ENCODE measurements at regions not wholly inside any gene's neighbourhood (a gene's known extent, or its start where the extent isn't known, plus 50 kb on each side); places are given as distances from the start of the nearest gene placed in this dataset.
A peak's percentile ranks its signal among the peaks of the same experiment; 100 is the strongest.
"Not testable (repeated sequence)": the region's sequence is repeated elsewhere in the genome, so short reads cannot be mapped to it uniquely, and the experiment has no call there.

DNA sequence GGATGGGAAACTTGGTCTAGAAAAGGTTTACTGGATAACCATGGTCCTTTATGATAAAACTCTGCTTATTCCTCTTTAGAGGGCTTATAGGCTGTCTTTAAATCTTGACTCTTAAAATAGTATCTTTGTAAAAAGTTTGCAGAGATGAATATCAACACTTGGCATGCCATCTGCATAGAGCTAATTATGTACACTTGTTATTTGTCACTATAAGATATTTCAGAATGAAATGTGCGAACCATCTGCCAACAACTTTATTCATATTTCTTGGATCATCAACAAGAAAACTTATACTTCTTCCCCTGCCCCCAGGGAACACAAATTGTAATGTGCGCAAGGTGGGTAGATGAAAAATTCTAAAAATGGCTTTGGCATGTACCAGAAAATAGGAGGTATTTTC is 653.0 kb upstream of the CHAC2 start:
- no peak for DNase-seq (ENCODE audit: low read depth)

DNA sequence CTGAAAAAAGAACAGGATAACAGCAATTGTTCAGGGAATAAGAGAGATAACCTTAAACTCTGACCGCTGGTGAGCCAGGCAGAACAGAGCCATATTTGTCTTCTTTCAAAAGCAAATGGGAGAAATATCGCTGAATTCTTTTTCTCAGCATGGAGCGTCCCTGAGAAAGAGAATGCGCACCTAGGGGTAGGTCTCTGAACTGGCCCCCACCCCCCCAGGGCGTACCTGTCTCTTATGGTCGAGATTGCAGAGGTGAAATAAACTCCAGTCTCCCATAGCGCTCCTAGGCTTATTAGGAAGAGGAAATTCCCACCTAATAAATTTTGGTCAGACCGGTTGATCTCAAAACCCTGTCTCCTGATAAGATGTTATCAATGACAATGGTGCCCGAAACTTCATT is 655.2 kb upstream of the CHAC2 start:
- DNase-seq (ENCODE audit: low read depth), result not testable (repeated sequence)

DNA sequence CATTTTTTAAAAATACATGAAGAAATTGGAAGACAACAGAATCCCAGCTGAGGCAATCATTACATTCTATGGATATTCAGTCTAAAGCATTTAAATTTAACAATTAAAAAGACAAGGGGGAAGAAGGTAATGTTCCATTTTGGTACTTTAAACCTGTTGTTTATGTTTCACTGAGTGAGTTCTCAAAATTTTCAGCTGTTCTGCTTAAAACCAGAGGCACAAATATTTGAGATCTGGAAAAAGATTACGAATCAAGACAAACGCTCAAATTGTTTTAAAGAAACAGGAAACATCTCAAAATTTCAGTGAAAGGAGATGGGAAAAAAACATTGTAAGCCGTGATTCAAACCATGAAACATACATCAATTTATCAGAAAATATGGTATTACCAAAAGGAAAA is 656.2 kb upstream of the CHAC2 start:
- no peak for DNase-seq (ENCODE audit: low read depth)

DNA sequence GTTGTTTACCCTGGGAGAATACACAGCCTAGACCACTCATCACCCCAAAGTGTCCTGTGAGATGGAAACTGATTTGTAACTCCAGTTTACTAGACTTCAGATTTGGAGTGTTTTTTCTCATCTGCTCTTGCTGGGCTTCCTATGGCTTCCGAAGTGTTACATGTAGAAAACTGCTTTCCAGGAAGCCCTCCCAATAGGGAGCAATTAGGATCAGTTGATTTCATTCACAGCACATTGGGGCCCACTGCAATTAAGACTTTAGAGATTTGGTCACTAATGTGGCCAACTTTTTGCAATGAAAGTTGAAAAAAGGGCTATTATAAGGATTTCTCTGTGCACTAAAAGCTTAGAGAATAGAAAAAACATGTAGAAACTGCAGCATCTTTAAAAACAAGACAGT is 656.6 kb upstream of the CHAC2 start:
- DNase-seq (ENCODE audit: low read depth), result no peak

DNA sequence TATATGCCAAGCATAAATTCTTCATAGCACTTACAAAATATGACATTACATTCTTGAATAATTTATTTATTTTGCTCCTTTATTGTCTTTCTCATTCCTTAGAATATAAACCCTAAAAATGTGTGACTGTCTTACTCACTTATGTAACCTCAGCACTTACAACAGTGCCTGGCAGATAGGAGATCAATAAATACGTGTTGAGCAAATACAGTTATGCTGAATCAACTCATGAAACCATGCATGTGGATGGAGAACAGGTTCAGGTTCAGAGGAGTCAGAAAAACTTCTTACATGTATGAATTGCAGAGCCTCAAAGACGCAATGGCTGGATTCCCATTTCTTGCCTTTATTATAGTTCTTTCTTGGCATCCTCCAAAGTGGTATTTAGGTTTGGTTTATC is 659.4 kb upstream of the CHAC2 start:
- DNase-seq (ENCODE audit: low read depth), result no peak

DNA sequence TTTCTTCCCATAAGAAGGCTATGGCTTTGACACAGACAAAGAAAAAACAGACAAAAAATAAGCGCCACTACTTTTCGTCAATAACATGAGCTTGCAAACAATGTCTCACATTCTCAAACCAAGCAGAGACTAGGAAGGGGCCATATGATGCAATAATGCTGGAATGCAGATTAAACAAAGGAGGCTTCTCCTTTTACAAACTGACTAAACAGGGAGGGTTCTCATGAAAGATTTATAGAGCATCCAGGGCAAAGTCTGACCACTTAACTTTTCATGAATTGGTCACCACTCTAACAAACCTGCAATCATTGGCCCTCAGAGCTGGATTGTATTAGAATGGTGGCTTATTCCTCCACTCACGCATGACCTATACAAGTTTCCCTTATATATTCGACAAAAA is 663.3 kb upstream of the CHAC2 start:
- peak; percentile 60 for DNase-seq (ENCODE audit: low read depth)

DNA sequence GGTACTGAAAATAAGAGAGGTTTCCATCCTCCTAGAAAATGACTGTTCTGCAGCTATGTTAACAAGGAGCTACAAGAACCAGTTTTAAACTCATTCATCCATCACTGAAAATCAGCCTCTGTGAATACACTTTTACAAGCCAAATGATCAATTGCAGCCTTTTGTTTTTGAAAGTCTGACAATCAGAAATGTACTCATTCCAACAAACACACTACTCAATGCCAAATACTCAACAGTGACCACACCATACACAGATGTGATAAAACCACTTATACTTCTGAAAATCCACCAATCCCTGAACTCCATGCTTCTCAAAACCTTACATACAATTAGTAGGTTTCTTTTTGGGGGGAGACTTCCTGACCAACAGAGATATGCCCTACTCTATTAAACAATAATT is 663.9 kb upstream of the CHAC2 start:
- no peak for DNase-seq (ENCODE audit: low read depth)

DNA sequence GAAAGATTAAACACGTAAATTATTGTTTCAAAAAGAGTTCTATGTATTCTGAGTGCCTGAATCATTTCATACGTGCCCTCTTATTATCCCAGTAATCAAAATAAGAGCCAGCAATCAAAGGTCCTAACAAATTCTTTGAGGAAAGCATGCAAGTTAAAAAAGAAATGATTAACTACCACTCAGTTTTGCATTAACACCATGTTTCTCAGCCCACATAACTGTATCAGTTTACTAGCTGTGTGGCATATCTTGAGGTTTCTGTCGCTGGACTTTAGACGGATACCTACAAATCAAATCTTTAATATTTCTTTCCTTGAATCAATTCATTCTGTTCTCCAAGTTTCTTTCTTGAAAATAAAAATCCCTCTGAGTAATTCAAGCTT is 668.9 kb upstream of the CHAC2 start:
- no peak for DNase-seq (ENCODE audit: low read depth)

DNA sequence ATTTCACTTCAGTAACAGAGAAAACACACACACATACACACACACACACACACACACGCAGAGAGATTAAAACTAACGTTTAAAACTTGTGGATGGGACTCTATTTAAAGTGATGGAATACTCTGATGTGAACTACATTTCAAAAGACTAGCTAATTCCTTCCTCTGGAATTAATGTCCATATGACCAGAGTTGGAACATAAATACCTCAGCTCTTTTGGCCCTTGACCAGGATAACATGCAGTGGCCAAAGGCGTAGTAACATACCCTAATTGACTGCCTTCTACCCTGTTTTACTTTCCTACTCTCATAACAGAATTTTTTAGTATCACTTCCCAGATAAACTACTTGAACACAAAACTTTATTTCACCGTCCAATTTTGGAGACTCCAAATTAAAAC is 671.3 kb upstream of the CHAC2 start:
- no peak for DNase-seq (ENCODE audit: low read depth)

DNA sequence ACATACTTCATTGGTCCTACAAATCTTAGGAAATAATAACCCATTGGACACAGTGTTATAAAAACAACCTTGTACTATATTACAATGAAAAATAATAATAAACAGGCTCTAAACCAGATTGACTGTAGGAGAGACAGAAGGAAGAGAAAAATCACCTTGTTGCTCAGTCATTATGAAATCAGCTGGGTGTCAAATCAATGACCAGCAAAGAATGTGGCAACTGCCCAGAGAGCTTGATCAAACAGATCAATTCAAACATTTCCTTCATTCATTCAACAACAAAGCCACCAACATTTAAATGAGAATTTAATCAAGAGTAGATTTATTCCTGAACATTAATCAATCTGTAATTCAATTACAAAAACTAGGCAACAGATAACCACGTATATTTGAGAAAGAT is 671.9 kb upstream of the CHAC2 start:
- DNase-seq (ENCODE audit: low read depth), result no peak

DNA sequence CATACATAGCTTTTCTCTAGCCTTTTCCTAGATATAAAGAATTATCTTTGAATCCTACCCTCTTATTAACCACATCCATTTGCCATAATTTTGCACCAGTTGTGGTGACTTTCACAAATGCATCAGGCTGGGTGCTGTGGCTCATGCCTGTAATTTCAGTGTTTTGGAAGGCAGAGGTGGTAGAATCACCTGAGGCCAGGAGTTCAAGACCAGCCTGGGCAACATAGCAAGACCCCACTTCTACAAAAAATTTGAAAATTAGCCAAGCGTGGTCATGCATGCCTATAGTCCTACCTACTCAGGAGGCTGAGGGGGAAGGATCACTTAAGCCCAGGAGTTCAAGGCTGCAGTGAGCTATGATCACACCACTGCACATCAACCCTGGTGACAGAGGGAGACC is 672.4 kb upstream of the CHAC2 start:
- no peak for DNase-seq (ENCODE audit: low read depth)

DNA sequence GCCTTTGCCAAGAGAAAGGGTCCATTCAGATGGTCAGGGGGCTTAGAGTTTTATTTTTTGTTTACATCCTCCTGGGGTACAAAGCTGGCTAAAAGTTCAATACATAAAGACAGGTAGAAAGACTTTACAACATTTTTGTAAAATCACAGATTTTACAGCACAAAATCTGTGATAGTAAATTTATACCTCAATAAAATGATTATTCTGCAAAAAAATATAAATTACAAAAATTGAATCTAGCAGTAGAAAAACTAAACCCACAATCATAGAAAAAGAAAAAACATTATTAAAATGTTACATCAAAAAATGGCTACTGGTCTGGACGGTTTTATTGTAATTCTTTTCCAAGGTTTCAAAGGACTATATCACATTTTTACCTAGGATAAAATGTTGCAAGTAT is 674.2 kb upstream of the CHAC2 start:
- DNase-seq (ENCODE audit: low read depth), result no peak

DNA sequence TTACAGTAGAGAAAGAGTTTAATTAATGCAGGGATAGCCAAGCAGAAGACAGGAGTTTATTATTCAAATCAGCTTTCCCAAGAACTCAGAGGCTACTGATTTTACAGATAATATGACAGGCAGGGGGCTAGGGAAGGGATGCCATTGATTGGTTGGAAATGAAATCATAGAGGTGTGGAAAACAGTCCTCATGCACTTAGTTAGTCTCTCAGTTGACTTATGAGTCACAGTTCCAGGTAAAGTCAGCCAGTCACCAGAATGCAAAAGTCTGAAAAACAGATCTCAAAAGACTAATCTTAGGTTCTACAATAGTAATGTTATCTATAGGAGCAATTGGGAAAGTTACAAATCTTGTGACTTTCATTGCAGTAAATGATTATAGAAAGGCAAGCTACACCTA is 676.4 kb upstream of the CHAC2 start:
- no peak for DNase-seq (ENCODE audit: low read depth)

DNA sequence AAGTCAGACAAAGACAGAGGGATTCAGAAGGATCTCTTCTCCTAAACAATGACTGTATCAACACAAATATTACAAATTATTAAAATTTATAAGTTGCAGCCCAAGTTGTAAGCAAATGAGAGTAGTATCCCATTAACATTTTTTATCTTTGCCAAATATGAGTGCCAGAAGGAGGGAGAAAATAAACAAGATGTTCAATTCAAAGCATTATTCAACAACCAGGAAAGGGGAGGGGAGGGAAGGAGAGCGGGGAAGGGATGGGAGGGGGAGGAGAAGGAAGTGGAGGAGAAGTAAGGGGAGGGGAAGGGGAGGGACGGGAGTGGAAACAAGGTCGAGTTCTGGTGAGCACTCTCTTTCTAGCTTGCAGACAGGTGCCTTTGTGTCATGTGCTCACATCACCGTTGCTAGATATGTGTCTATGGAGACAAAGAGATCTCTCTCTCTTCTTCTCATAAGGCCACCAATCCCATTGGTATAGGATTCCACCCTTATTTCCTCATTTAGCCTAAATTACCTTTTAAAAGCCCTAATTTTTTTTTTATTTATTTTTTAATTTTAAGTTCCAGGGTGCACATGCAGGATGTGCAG is 679.6 kb upstream of the CHAC2 start:
- DNase-seq (ENCODE audit: low read depth), result no peak

DNA sequence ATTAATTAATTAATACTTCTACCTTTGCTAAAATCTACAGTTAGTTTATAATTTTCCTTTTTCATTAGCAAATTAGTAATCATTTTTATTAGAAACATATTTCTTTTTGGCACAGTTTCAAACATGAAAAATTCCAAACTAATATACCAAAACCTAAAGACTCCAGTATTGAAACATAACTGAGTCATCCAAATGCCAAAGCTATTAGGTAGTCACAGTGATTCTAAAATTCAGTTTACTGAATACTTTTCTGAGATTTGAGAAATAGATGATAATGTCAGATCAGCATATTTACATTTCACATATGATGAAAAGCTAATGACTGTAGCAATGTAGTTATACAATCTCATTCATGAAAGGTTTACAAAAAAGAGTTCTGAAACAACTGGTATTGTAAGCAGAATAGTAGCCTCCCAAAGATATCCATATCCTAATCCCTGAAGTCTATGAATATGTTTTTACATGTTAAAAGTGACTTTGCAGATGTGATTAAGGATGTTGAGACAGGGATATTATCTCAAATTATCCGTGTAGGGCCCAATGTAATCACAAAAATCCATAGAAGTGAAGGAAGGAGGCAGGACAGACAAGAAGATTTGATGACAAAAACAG is 680.2 kb upstream of the CHAC2 start:
- DNase-seq (ENCODE audit: low read depth), result peak; percentile 59

DNA sequence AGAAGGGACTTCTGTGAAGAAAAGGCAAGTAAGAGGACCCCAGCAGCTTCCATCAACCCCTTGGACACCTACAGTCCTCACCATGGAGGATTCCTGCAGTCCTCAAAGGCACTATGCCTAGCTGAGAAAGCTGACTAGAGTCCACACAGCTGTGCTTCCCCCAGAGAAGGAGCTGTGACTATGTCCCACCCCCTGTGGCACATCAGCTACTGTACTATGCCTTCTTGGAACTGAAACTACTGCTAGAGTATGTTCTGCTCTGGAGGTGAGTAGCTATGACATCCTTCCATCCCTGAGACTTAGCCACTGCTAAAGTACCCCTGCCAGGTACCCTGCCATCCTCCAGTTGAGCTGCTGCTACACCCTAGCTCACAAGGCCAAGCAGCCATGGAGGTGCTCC is 690.2 kb upstream of the CHAC2 start:
- DNase-seq (ENCODE audit: low read depth), result no peak

DNA sequence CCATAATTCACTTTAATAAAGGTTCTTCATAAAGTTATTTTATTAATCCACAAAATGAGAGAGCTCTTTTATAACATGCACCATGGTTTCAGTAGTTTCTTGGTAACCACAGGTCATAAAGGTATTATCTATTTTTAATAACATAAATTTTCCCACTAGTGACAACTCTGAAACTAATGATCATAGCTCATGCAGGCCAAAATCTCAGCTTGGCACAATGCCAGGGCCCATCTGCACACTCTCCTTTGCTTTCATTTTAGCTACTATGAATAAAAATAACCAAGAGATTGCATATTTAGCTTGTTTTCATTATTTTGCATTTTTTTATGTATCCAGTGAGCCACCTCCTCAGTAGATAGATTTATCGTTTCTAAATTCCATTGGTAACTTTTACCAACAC is 691.8 kb upstream of the CHAC2 start:
- DNase-seq (ENCODE audit: low read depth), result no peak

DNA sequence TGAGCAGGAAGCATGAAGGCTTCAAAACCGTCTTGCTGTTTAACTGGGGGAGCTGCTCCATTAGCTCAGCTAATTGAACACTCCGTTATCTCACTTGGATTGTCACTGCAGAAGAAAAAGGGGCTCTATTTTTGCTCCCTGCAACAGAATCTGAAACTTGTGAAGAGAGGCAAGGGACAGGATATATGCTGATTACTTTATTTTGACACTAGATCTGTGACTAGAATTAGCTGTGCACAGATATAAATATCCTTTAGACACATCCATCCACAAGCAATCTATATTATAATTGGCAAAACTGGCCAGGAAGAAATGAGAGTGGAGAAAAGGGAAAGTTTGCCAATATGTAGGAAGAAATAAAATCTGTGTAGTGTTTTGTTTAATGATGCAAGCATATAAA is 700.1 kb upstream of the CHAC2 start:
- no peak for DNase-seq (ENCODE audit: low read depth)

DNA sequence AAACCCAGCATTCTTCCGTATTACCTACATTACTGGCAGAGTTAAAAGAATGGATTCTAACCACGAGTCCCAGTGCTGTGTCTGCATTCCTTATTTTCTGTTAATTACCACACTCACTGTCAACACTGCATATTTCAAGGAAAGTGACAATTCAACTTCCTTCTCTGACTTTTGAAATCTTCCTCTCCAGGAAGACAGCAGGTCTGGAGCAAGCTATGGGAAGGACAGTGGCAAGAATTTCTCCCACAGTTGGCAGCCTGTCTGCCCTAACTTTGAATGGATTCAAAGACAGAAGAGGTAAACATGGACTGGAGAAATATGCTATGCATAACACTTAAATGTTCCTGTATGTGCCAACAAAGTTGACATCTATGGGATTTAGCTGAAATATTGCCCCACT is 700.5 kb upstream of the CHAC2 start:
- no peak for DNase-seq (ENCODE audit: low read depth)

DNA sequence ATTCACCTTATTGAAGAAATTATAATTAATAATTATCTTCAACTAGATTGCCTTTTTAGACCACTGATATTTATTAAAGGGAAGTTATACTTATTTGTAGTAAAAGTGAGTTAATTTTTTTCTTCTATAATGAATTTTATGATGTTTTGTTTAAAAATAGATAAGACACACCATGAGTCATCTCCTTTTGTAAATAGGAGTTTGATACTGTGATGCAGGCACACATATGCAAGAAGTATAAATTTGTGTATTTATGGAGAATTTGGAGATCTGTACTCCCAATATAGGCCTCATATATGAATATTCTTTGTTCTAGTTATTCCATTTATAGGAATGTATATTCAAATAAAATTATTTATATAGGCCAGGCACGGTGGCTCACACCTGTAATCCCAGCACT is 703.5 kb upstream of the CHAC2 start:
- no peak for DNase-seq (ENCODE audit: low read depth)

DNA sequence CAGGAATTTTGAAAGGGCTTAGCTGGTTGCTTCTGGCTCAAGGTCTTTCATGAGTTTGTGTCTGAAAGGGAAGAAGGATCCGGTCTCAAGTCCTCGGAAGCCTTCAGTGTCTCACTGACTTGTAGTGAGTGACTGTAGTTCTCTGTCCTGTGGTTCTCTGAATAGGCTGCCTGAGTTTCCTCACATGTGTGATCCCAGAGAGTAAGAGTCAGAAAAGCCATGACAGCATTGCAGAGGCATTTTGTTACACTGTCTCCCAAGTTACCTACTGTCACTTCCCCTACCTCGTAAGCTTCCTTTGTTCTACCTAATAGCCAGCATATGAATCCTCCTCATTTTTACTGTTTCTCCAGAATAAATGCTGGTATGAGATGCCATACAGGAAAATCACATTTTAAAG is 709.1 kb upstream of the CHAC2 start:
- peak; percentile 21 for DNase-seq (ENCODE audit: low read depth)

DNA sequence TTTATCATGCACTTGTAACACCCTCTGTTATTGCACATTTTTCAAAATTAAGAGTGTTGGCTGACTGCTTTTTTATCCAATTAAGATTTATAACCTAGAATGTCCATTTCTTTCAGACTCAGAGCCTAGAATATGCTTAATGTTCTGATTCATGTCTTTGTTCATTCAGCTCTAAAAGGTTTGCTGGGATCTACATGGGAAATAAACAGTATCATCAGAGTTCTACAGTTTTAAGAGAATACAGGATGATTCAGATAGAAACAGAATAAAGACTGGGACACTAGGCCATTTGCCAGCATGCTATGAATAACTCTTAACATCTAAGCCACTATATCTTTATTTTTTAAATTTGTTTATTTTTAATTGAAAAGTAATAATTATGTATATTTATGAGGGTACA is 713.7 kb upstream of the CHAC2 start:
- DNase-seq (ENCODE audit: low read depth), result no peak

DNA sequence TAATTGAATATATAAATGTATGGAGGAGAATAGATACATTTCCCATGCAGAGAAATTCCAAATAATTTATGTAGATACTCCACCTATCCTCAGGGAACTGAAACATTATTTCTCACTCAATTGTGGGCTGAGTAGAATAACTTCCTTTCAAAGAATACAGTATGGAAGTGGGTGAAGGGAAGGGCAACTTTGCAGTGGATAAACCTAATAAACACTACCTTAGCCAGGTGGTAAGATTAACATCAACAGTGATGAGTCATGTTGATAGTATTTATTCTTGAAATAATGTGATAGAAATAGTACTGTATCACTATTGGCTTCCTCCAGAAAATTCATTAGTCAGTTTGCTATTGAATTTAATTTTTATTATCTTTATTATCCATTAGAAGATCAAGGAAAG is 716.4 kb upstream of the CHAC2 start:
- no peak for DNase-seq (ENCODE audit: low read depth)

DNA sequence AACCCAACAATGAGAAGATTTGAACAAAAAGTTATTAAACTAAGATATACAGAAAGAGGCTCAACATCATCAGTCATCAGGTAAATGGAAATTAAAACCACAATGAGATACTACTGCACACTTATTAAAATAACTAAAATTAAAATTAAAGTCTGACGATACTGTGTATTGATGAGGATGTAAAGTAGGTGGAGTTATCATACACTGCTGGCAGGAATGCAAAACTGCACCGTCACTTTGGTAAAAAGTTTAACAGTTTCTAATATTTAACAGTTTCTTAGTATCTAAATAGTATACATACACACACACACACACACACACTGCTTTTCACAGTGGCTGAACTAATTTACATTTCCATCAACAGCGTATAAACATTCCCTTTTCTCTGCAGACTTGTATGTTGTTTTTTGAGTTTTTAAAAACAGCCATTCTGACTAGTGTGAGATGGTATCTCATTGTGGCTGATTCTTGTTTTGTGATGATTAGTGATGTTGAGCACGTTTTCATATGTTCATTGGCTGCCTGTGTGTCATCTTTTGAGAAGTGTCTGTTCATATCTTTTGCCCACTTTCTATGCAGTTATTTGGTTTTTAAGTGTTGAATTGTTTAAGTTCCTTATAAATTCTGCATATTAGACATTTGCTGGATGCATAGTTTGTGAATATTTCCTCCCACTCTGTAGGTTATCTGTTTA is 726.9 kb upstream of the CHAC2 start:
- no peak for DNase-seq (ENCODE audit: low read depth)
